ENCODE measurements at regions not wholly inside any gene's neighbourhood (a gene's known extent, or its start where the extent isn't known, plus 50 kb on each side); places are given as distances from the start of the nearest gene placed in this dataset.
A peak's percentile ranks its signal among the peaks of the same experiment; 100 is the strongest.
"Not testable (repeated sequence)": the region's sequence is repeated elsewhere in the genome, so short reads cannot be mapped to it uniquely, and the experiment has no call there.

GRCh38 chr20:11172881-11173280 is 499.1 kb upstream of the JAG1 start:
- H3K4me1 ChIP-seq (ENCODE audit: low read depth), result no peaks in the 10 kb centered on the region
- no peak for ATAC-seq
- intact Hi-C loops (cut with DNase I, micrococcal nuclease), result no loop called here
- TF ChIP-seq, protein P1, sequence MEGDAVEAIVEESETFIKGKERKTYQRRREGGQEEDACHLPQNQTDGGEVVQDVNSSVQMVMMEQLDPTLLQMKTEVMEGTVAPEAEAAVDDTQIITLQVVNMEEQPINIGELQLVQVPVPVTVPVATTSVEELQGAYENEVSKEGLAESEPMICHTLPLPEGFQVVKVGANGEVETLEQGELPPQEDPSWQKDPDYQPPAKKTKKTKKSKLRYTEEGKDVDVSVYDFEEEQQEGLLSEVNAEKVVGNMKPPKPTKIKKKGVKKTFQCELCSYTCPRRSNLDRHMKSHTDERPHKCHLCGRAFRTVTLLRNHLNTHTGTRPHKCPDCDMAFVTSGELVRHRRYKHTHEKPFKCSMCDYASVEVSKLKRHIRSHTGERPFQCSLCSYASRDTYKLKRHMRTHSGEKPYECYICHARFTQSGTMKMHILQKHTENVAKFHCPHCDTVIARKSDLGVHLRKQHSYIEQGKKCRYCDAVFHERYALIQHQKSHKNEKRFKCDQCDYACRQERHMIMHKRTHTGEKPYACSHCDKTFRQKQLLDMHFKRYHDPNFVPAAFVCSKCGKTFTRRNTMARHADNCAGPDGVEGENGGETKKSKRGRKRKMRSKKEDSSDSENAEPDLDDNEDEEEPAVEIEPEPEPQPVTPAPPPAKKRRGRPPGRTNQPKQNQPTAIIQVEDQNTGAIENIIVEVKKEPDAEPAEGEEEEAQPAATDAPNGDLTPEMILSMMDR (IDR thresholded peaks at IDR 0.05), result no peak
- no peaks in the 10 kb centered on the region for H3K9me3 ChIP-seq
- no peak overlapping the region for H3K4me3 ChIP-seq
- no peak for DNase-seq
- no peaks in the 10 kb centered on the region for H3K36me3 ChIP-seq (ENCODE audit: low read depth)

- TF ChIP-seq, protein P1 (IDR thresholded peaks at IDR 0.05), result no peak
- Histone ChIP-seq H3K9me3 (no peaks in the 10 kb centered on the region), H3K4me1 (ENCODE audit: low read depth) (no peaks in the 10 kb centered on the region), H3K36me3 (ENCODE audit: low read depth) (no peaks in the 10 kb centered on the region), H3K4me3 (no peak overlapping the region)
- DNase-seq (no peak), ATAC-seq (no peak)
- intact Hi-C loops (cut with DNase I, micrococcal nuclease), result no loop called here
Measured at GRCh38 chr20:11173916-11174315, 500.1 kb upstream of the JAG1 start.

DNA sequence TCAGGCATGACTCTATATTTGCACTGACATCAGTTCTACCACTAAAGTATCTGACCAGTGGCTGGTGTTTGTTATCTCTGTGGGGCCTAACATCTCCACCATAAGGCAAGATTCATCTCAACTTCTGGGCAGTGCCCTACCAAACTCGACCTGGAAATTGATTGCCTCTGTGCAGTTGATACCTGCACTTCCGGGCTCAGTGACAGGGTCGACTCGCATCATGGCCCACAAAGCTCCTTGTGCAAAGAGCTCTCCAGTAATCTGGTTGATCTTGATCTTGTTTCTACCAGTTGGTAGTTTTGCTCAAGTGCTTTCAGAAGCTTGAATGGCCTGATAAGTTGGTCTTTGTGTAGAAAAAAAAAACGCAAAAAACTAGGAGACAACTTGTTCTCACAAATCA is 501.1 kb upstream of the JAG1 start:
- no peak for DNase-seq
- Histone ChIP-seq H3K36me3 (ENCODE audit: low read depth) (no peaks in the 10 kb centered on the region), H3K4me3 (no peak overlapping the region), H3K4me1 (ENCODE audit: low read depth) (no peaks in the 10 kb centered on the region), H3K9me3 (no peaks in the 10 kb centered on the region)
- TF ChIP-seq, protein P1 (IDR thresholded peaks at IDR 0.05), result no peak
- ATAC-seq, result no peak
- intact Hi-C loops (cut with DNase I, micrococcal nuclease), result no loop called here

DNA sequence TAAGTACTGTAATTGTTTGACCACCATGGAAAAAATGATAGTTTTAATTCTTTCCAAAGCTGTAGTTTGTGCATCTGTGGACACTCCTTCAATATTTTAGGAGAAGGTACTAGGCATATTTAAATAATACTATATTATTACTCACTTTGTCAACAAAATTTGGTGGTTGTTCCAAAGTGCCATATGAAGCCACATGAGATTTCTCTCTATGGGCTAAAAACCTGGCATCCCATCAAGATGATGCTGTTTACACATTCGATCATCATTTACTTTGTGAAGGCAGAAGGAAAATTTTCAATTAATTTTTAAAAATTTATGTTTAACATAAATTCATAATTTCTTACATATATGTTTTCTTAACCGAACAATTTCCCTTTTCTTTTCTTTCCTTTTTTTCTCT is 502.6 kb upstream of the JAG1 start:
- Histone ChIP-seq H3K4me3 (no peak overlapping the region), H3K36me3 (ENCODE audit: low read depth) (no peaks in the 10 kb centered on the region), H3K9me3 (no peaks in the 10 kb centered on the region), H3K4me1 (ENCODE audit: low read depth) (no peaks in the 10 kb centered on the region)
- DNase-seq, result no peak
- TF ChIP-seq, protein P1 (IDR thresholded peaks at IDR 0.05), result no peak
- no peak for ATAC-seq
- intact Hi-C loops (cut with DNase I, micrococcal nuclease), result no loop called here

DNA sequence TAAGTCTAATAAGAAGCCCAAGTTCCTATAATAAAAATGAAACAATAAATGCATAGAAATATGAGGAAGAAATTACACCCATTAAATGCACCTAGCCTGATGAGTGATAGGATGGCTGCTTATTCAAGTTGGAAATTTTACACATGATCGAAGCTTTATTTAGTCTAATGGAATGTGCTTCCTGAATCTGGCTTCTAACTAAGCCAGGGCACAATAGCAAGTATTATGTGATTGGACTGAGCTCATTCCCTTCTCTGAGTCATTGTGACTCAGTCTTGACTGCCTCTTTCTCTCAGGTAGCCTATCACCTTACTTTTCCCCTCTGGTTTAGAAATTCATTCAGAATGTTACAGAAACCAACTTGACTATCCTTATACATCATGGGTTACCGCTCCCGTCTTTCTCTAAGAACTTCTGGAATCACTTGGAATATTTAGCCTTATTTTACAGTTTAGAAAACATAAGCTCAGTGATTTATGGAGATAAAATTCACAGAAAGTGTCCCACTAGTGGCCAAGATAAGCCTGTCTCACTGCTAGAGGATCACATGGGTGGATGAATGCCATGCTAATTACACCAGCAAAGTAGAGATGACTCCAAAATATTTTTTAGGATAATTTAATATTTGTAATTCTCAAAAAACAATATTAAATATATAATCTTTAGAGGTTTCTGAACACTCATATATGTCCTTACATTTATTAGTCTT is 505.3 kb upstream of the JAG1 start:
- TF ChIP-seq, protein P1 (IDR thresholded peaks at IDR 0.05), result no peak
- Histone ChIP-seq H3K4me3 (no peak overlapping the region), H3K9me3 (no peaks in the 10 kb centered on the region), H3K4me1 (ENCODE audit: low read depth) (no peaks in the 10 kb centered on the region), H3K36me3 (ENCODE audit: low read depth) (no peaks in the 10 kb centered on the region)
- intact Hi-C loops (cut with DNase I, micrococcal nuclease), result no loop called here
- no peak for DNase-seq
- ATAC-seq, result peak; percentile 23

- TF ChIP-seq, protein P1 (IDR thresholded peaks at IDR 0.05), result no peak
- Histone ChIP-seq H3K9me3 (peaks cover 2% of the 10 kb centered on the region), H3K36me3 (ENCODE audit: low read depth) (no peaks in the 10 kb centered on the region), H3K4me3 (no peak overlapping the region), H3K4me1 (ENCODE audit: low read depth) (no peaks in the 10 kb centered on the region)
- intact Hi-C loops (cut with DNase I, micrococcal nuclease), result no loop called here
- DNase-seq (no peak), ATAC-seq (no peak)
Measured at GRCh38 chr20:11180186-11180585, 506.4 kb upstream of the JAG1 start.

GRCh38 chr20:11181129-11181528 is 507.3 kb upstream of the JAG1 start:
- ATAC-seq; H3K9me3 ChIP-seq; H3K36me3 ChIP-seq (ENCODE audit: low read depth); intact Hi-C loops (cut with DNase I, micrococcal nuclease); DNase-seq; H3K4me1 ChIP-seq (ENCODE audit: low read depth); H3K4me3 ChIP-seq: not testable (repeated sequence)

Measured in mucosa of descending colon (tissue), 3 donors.